ENCODE measurements at regions not wholly inside any gene's neighbourhood (a gene's known extent, or its start where the extent isn't known, plus 50 kb on each side); places are given as distances from the start of the nearest gene placed in this dataset.

DNA sequence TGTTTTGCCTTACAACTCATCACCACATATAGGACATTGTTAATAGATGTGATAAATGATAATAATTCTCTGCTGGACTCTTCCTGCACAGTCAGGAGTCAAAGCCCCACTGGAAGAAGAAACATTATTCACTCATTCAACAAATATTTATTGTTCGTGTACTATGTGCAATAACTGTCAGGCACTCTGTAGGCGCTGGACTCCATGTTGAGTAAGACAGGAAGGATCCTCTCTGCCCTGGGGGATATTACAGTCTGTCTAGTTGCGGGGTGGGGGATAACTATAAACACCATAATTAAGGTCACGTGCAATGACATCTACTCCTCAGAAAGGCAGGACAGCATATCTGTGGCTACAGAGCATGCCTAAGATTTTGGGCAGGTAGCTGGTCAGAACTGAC is 281.1 kb downstream of the FAT3 start:
- Histone ChIP-seq H3K27me3 (no peaks in the 10 kb centered on the region), H3K4me3 (no peak overlapping the region), H3K27ac (no peak overlapping the region), H3K4me1 (no peaks in the 10 kb centered on the region), H3K9me3 (no peaks in the 10 kb centered on the region), H3K36me3 (no peaks in the 10 kb centered on the region)
- intact Hi-C loops (cut with DNase I), result no loop called here
- WGBS, 2 donors, result 76 to 83% methylated on average over 4 of the region's 4 CpGs
- no peak for TF ChIP-seq POLR2A (IDR thresholded peaks at IDR 0.05)
- TF ChIP-seq, protein P1, sequence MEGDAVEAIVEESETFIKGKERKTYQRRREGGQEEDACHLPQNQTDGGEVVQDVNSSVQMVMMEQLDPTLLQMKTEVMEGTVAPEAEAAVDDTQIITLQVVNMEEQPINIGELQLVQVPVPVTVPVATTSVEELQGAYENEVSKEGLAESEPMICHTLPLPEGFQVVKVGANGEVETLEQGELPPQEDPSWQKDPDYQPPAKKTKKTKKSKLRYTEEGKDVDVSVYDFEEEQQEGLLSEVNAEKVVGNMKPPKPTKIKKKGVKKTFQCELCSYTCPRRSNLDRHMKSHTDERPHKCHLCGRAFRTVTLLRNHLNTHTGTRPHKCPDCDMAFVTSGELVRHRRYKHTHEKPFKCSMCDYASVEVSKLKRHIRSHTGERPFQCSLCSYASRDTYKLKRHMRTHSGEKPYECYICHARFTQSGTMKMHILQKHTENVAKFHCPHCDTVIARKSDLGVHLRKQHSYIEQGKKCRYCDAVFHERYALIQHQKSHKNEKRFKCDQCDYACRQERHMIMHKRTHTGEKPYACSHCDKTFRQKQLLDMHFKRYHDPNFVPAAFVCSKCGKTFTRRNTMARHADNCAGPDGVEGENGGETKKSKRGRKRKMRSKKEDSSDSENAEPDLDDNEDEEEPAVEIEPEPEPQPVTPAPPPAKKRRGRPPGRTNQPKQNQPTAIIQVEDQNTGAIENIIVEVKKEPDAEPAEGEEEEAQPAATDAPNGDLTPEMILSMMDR (IDR thresholded peaks at IDR 0.05), result no peak
- no peak for DNase-seq

DNA sequence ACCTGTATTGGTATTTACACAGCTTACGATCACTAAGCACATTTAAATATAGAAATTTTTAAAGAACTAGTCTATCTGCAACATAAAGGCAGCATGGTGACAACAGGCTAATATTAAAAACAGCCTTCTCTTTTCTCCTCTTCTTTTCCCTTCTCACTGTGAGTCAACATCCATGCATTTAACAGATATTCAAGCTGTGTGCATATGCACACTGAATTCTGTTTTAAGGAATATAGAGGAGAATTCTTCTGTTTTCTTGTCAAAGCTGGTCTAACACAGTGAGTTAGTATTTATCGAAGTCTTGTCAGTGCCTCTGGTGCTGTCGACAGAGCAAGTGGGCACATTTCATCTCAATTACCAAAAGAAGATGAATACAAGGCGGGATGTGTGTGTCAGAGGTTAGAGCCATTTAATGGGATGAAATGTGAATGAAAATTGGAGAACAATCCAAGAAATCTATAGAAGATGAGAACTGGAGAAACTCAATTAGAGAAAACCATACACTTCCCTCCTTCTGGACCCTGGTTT is 282.3 kb downstream of the FAT3 start:
- TF ChIP-seq, protein P1 (IDR thresholded peaks at IDR 0.05), result no peak
- TF ChIP-seq POLR2A (IDR thresholded peaks at IDR 0.05), result no peak
- no peaks in the 10 kb centered on the region for H3K36me3 ChIP-seq
- H3K4me1 ChIP-seq, result no peaks in the 10 kb centered on the region
- intact Hi-C loops (cut with DNase I), result no loop called here
- no peaks in the 10 kb centered on the region for H3K9me3 ChIP-seq
- no peak overlapping the region for H3K27ac ChIP-seq
- 76 to 83% methylated on average over 4 of the region's 4 CpGs for WGBS, 2 donors
- no peak for DNase-seq
- no peak overlapping the region for H3K4me3 ChIP-seq
- no peaks in the 10 kb centered on the region for H3K27me3 ChIP-seq

DNA sequence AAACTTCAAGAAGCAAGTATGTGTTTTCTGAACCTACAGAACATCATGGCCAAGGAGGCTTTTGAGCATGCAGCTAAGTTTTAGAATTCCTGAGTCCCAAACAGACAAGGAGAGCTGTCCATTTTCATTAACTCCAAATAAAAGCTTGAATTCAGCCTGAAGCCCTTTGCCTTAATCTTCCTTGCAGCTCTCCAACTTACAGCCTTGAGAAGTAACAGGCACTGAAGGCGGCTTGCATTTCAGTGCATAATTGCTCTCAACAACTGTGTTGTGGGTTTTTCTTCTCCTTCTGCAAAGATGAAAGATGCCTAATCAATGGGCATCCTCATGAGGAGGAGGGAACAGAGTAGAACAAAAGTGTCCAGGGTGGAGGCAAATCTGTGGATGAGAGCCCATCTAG is 286.0 kb downstream of the FAT3 start:
- no peaks in the 10 kb centered on the region for H3K9me3 ChIP-seq
- intact Hi-C loops (cut with DNase I), result no loop called here
- no peak overlapping the region for H3K27ac ChIP-seq
- no peak for DNase-seq
- no peaks in the 10 kb centered on the region for H3K4me1 ChIP-seq
- no peak overlapping the region for H3K4me3 ChIP-seq
- TF ChIP-seq, protein P1 (IDR thresholded peaks at IDR 0.05), result no peak
- no peak for TF ChIP-seq POLR2A (IDR thresholded peaks at IDR 0.05)
- no peaks in the 10 kb centered on the region for H3K27me3 ChIP-seq
- no peaks in the 10 kb centered on the region for H3K36me3 ChIP-seq
- WGBS, 2 donors, result 89% methylated on average over 1 of the region's 1 CpG

DNA sequence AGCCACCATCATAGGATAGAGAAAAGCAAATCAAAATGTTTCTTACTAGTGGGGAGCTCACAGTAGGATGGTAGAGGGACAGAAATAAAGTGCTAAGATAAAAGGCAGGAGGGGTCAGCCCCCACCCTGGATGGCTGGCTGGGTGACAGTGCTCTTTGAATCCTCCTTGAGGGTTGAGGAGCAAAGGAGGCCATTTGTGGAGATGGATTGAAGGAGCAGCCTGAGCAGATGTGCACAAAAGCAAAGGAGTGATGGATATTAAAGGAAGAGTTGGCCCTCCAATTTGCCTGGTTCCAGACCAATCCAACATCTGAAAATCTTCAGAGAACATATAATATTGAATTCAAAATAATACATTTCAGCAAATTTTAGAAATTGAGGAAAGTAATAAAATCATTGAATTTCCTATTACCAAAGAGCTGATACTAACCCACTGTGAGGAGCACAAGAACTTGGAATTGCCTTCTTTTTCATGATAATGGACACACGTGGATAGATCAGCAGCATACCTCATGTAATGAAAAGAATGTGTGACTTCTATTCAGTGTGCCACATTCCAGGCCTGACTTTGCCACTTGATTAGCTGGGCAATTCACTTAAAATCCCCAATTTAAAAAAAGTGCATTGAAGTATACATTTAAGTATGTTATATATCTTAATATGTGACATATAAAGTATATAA is 287.0 kb downstream of the FAT3 start:
- Histone ChIP-seq H3K36me3 (no peaks in the 10 kb centered on the region), H3K4me1 (no peaks in the 10 kb centered on the region), H3K27ac (no peak overlapping the region), H3K27me3 (no peaks in the 10 kb centered on the region), H3K4me3 (no peak overlapping the region), H3K9me3 (no peaks in the 10 kb centered on the region)
- DNase-seq, result no peak
- WGBS, 2 donors, result 40 to 74% methylated on average over 1 of the region's 1 CpG
- intact Hi-C loops (cut with DNase I), result no loop called here
- TF ChIP-seq, protein P1 (IDR thresholded peaks at IDR 0.05), result no peak
- TF ChIP-seq POLR2A (IDR thresholded peaks at IDR 0.05), result no peak

DNA sequence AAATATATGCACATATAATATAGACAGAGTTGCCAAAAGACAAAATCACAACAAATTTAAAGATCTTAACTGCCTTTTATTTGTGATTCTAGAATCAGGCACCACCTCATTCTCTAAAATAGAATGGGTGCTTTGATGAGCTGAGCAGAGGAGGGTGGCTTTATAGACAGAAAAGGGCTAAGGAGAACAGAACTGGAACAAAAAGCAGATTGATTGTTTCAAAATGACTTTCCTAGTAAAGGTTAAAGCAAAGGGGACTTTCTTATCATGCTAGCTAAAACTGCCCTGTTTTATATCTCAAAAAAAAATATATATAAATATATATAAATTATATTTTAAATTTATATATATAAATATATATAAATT is 287.6 kb downstream of the FAT3 start:
- no peaks in the 10 kb centered on the region for H3K4me1 ChIP-seq
- H3K36me3 ChIP-seq, result no peaks in the 10 kb centered on the region
- no peak for TF ChIP-seq POLR2A (IDR thresholded peaks at IDR 0.05)
- TF ChIP-seq, protein P1 (IDR thresholded peaks at IDR 0.05), result no peak
- DNase-seq, result no peak
- no peaks in the 10 kb centered on the region for H3K9me3 ChIP-seq
- intact Hi-C loops (cut with DNase I), result no loop called here
- H3K27ac ChIP-seq, result no peak overlapping the region
- no peaks in the 10 kb centered on the region for H3K27me3 ChIP-seq
- H3K4me3 ChIP-seq, result no peak overlapping the region

Measured in esophagus squamous epithelium (tissue), 5 donors.